GM12891 (cell line): ENCODE measurements at regions not wholly inside any gene's neighbourhood (a gene's known extent, or its start where the extent isn't known, plus 50 kb on each side); places are given as distances from the start of the nearest gene placed in this dataset.

Experiments
- POLR2A ChIP-seq: IDR thresholded peaks from 2 replicates; pipeline ENCODE4 v1.6.1; 2011; ENCODE audit warnings: low read depth, low read length, control low read depth
- POLR2AphosphoS5 ChIP-seq: IDR thresholded peaks from 2 replicates; pipeline ENCODE4 v1.6.1; 2011; ENCODE audit warnings: low read depth, low read length, control low read depth

DNA sequence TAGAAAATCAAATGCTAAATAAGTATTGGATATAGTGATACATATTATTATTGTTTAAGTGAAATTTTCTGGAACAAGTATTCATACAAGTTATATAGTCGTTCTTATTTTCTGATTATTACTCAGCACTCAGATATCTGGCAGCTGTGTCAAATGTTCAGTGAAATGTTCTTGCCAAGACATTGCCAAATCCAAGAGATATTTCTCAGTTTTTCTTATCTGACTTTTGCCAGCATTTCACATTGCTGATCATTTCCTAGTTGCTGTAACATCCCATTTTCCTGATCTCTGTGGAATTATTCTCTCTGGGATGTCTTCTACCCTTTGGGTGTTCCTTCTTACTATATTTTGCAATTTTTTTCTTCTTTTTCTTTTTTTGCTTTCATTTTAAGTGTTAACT lies 262.3 kb downstream of the KIF2B start:
- TF ChIP-seq POLR2AphosphoS5 (no peak), POLR2A (no peak)
